ENCODE measurements at regions not wholly inside any gene's neighbourhood (a gene's known extent, or its start where the extent isn't known, plus 50 kb on each side); places are given as distances from the start of the nearest gene placed in this dataset.

- H3K27ac ChIP-seq (ENCODE audit: low read length) = no peak overlapping the region
- no peak overlapping the region for H3K4me3 ChIP-seq (ENCODE audit: low read length)
- DNase-seq = peak in 1 of 2 donors; percentile 41
- WGBS (ENCODE audit: insufficient coverage, low lambda C conversion rate) = no CpG with 5 or more reads among the region's 58 CpGs
- H3K9me3 ChIP-seq (ENCODE audit: control insufficient read depth, low read depth, low read length) = peaks cover 7% of the 10 kb centered on the region
- no peaks in the 10 kb centered on the region for H3K36me3 ChIP-seq (ENCODE audit: control insufficient read depth, insufficient read depth, low read length)
- H3K4me1 ChIP-seq (ENCODE audit: control insufficient read depth, insufficient read depth, low read length) = peaks cover 6% of the 10 kb centered on the region
- peaks cover 51% of the 10 kb centered on the region for H3K27me3 ChIP-seq (ENCODE audit: control insufficient read depth, insufficient read depth, low read length)
These were observed 57.5 kb upstream of the PRR23E start for GRCh38 chr3:127135241-127136023.

GRCh38 chr3:127136024-127136600 is 56.8 kb upstream of the PRR23E start:
- peaks cover 7% of the 10 kb centered on the region for H3K9me3 ChIP-seq (ENCODE audit: control insufficient read depth, low read depth, low read length)
- DNase-seq = no peak
- no CpG with 5 or more reads among the region's 16 CpGs for WGBS (ENCODE audit: insufficient coverage, low lambda C conversion rate)
- H3K27me3 ChIP-seq (ENCODE audit: control insufficient read depth, insufficient read depth, low read length) = peaks cover 51% of the 10 kb centered on the region
- H3K27ac ChIP-seq (ENCODE audit: low read length) = no peak overlapping the region
- peaks cover 6% of the 10 kb centered on the region for H3K4me1 ChIP-seq (ENCODE audit: control insufficient read depth, insufficient read depth, low read length)
- no peaks in the 10 kb centered on the region for H3K36me3 ChIP-seq (ENCODE audit: control insufficient read depth, insufficient read depth, low read length)
- no peak overlapping the region for H3K4me3 ChIP-seq (ENCODE audit: low read length)

- peaks cover 51% of the 10 kb centered on the region for H3K27me3 ChIP-seq (ENCODE audit: control insufficient read depth, insufficient read depth, low read length)
- no CpG with 5 or more reads among the region's 4 CpGs for WGBS (ENCODE audit: insufficient coverage, low lambda C conversion rate)
These were observed 56.2 kb upstream of the PRR23E start for GRCh38 chr3:127136706-127137105.

GRCh38 chr3:127137113-127137512 is 55.8 kb upstream of the PRR23E start:
- Histone ChIP-seq H3K9me3 (ENCODE audit: control insufficient read depth, low read depth, low read length) (peaks cover 7% of the 10 kb centered on the region), H3K36me3 (ENCODE audit: control insufficient read depth, insufficient read depth, low read length) (no peaks in the 10 kb centered on the region), H3K27ac (ENCODE audit: low read length) (no peak overlapping the region), H3K27me3 (ENCODE audit: control insufficient read depth, insufficient read depth, low read length) (peaks cover 51% of the 10 kb centered on the region), H3K4me1 (ENCODE audit: control insufficient read depth, insufficient read depth, low read length) (peaks cover 15% of the 10 kb centered on the region), H3K4me3 (ENCODE audit: low read length) (no peak overlapping the region)
- DNase-seq = no peak
- WGBS (ENCODE audit: insufficient coverage, low lambda C conversion rate) = no CpG with 5 or more reads among the region's 8 CpGs

More at GRCh38 chr3:127136706-127137105, 56.2 kb upstream of the PRR23E start:
- H3K4me3 ChIP-seq (ENCODE audit: low read length) = no peak overlapping the region
- peaks cover 12% of the 10 kb centered on the region for H3K4me1 ChIP-seq (ENCODE audit: control insufficient read depth, insufficient read depth, low read length)
- DNase-seq = no peak
- peaks cover 7% of the 10 kb centered on the region for H3K9me3 ChIP-seq (ENCODE audit: control insufficient read depth, low read depth, low read length)
- no peaks in the 10 kb centered on the region for H3K36me3 ChIP-seq (ENCODE audit: control insufficient read depth, insufficient read depth, low read length)
- H3K27ac ChIP-seq (ENCODE audit: low read length) = no peak overlapping the region

- WGBS (ENCODE audit: insufficient coverage, low lambda C conversion rate) = no CpG with 5 or more reads among the region's 11 CpGs
- H3K4me1 ChIP-seq (ENCODE audit: control insufficient read depth, insufficient read depth, low read length) = peaks cover 24% of the 10 kb centered on the region
- peaks cover 43% of the 10 kb centered on the region for H3K27me3 ChIP-seq (ENCODE audit: control insufficient read depth, insufficient read depth, low read length)
These were observed 55.0 kb upstream of the PRR23E start for GRCh38 chr3:127137757-127138536.

GRCh38 chr3:127139601-127140500 is 53.1 kb upstream of the PRR23E start:
- no peak for DNase-seq

More at GRCh38 chr3:127137757-127138536, 55.0 kb upstream of the PRR23E start:
- no peak for DNase-seq
- Histone ChIP-seq H3K36me3 (ENCODE audit: control insufficient read depth, insufficient read depth, low read length) (no peaks in the 10 kb centered on the region), H3K4me3 (ENCODE audit: low read length) (no peak overlapping the region), H3K9me3 (ENCODE audit: control insufficient read depth, low read depth, low read length) (peaks cover 7% of the 10 kb centered on the region), H3K27ac (ENCODE audit: low read length) (no peak overlapping the region)

GRCh38 chr3:127140501-127141460 is 52.1 kb upstream of the PRR23E start:
- no peak overlapping the region for H3K27ac ChIP-seq (ENCODE audit: low read length)
- no CpG with 5 or more reads among the region's 18 CpGs for WGBS (ENCODE audit: insufficient coverage, low lambda C conversion rate)
- H3K4me1 ChIP-seq (ENCODE audit: control insufficient read depth, insufficient read depth, low read length) = peaks cover 18% of the 10 kb centered on the region
- no peaks in the 10 kb centered on the region for H3K36me3 ChIP-seq (ENCODE audit: control insufficient read depth, insufficient read depth, low read length)
- no peak for DNase-seq
- H3K27me3 ChIP-seq (ENCODE audit: control insufficient read depth, insufficient read depth, low read length) = peaks cover 15% of the 10 kb centered on the region
- no peaks in the 10 kb centered on the region for H3K9me3 ChIP-seq (ENCODE audit: control insufficient read depth, low read depth, low read length)
- no peak overlapping the region for H3K4me3 ChIP-seq (ENCODE audit: low read length)

More at GRCh38 chr3:127139601-127140500, 53.1 kb upstream of the PRR23E start:
- WGBS (ENCODE audit: insufficient coverage, low lambda C conversion rate) = no CpG with 5 or more reads among the region's 17 CpGs
- Histone ChIP-seq H3K27ac (ENCODE audit: low read length) (no peak overlapping the region), H3K36me3 (ENCODE audit: control insufficient read depth, insufficient read depth, low read length) (no peaks in the 10 kb centered on the region), H3K4me3 (ENCODE audit: low read length) (no peak overlapping the region), H3K9me3 (ENCODE audit: control insufficient read depth, low read depth, low read length) (peaks cover 7% of the 10 kb centered on the region), H3K27me3 (ENCODE audit: control insufficient read depth, insufficient read depth, low read length) (peaks cover 24% of the 10 kb centered on the region), H3K4me1 (ENCODE audit: control insufficient read depth, insufficient read depth, low read length) (peaks cover 25% of the 10 kb centered on the region)

- peaks cover 2% of the 10 kb centered on the region for H3K27me3 ChIP-seq (ENCODE audit: control insufficient read depth, insufficient read depth, low read length)
- peak; percentile 86 to 93 for DNase-seq
- WGBS (ENCODE audit: insufficient coverage, low lambda C conversion rate) = 20% methylated on average over 1 of the region's 19 CpGs
- peaks cover 18% of the 10 kb centered on the region for H3K4me1 ChIP-seq (ENCODE audit: control insufficient read depth, insufficient read depth, low read length)
- H3K27ac ChIP-seq (ENCODE audit: low read length) = peak overlapping the region; percentile 15
- no peaks in the 10 kb centered on the region for H3K9me3 ChIP-seq (ENCODE audit: control insufficient read depth, low read depth, low read length)
- H3K4me3 ChIP-seq (ENCODE audit: low read length) = no peak overlapping the region
- no peaks in the 10 kb centered on the region for H3K36me3 ChIP-seq (ENCODE audit: control insufficient read depth, insufficient read depth, low read length)
These were observed 50.8 kb upstream of the PRR23E start for GRCh38 chr3:127141921-127142730.

All from large intestine (tissue), 3 donors.